ENCODE measurements at regions not wholly inside any gene's neighbourhood (a gene's known extent, or its start where the extent isn't known, plus 50 kb on each side); places are given as distances from the start of the nearest gene placed in this dataset.

GRCh38 chr13:79943346-79944023, 397.4 kb downstream of the SPRY2 start:
- Histone ChIP-seq H3K9me3 (ENCODE audit: control insufficient read depth, low read depth, low read length) (no peaks in the 10 kb centered on the region), H4K20me1 (ENCODE audit: control insufficient read depth, extremely low read depth, insufficient read depth, low read length) (no peaks in the 10 kb centered on the region), H3K4me3 (ENCODE audit: control insufficient read depth in 2 of 3, extremely low read depth in 1 of 3, insufficient read depth in 2 of 3, low read depth in 1 of 3, low read length in 3 of 3) (no peak overlapping the region), H3K4me2 (ENCODE audit: control insufficient read depth, extremely low read depth, insufficient read depth, low read depth, low read length) (no peak overlapping the region), H3K27me3 (ENCODE audit: control insufficient read depth, extremely low read depth, insufficient read depth, low read length) (no peaks in the 10 kb centered on the region), H3K9me1 (ENCODE audit: control insufficient read depth, extremely low read depth, insufficient read depth, low read length) (no peaks in the 10 kb centered on the region), H3K4me1 (ENCODE audit: control insufficient read depth, extremely low read depth, insufficient read depth, low read length) (no peaks in the 10 kb centered on the region), H2AFZ (ENCODE audit: control insufficient read depth, low read length) (no peak overlapping the region), H3K79me2 (ENCODE audit: control insufficient read depth, insufficient read depth, low read length) (no peaks in the 10 kb centered on the region), H3K9ac (ENCODE audit: control insufficient read depth, extremely low read depth, insufficient read depth, low read length) (no peak overlapping the region), H3K27ac (ENCODE audit: control insufficient read depth, insufficient read depth, low read length) (no peak overlapping the region), H3K36me3 (ENCODE audit: control insufficient read depth in 2 of 2, extremely low read depth in 1 of 2, insufficient read depth in 2 of 2, low read length in 2 of 2) (no peaks in the 10 kb centered on the region)
- FAIRE-seq (no peak), DNase-seq (ENCODE audit: low read depth, low spot score) (no peak)
- dilution Hi-C loops (cut with MboI; ENCODE audit: extremely low pct_ligation_motif_present, low sequenced_read_pairs): no loop called here
- TF ChIP-seq CTCF (optimal IDR thresholded peaks at IDR 0.05 in 1 of 3, IDR thresholded peaks at IDR 0.05 in 1 of 3, conservative IDR thresholded peaks at IDR 0.05 in 1 of 3; ENCODE audit: extremely low read depth in 1 of 3, insufficient read depth in 2 of 3, low read length in 3 of 3) (no peak), EZH2 (IDR thresholded peaks at IDR 0.05; ENCODE audit: low read length) (no peak)

- Histone ChIP-seq H3K4me3 (ENCODE audit: control insufficient read depth in 2 of 3, extremely low read depth in 1 of 3, insufficient read depth in 2 of 3, low read depth in 1 of 3, low read length in 3 of 3) (no peak overlapping the region), H3K27ac (ENCODE audit: control insufficient read depth, insufficient read depth, low read length) (no peak overlapping the region), H3K9me3 (ENCODE audit: control insufficient read depth, low read depth, low read length) (no peaks in the 10 kb centered on the region), H2AFZ (ENCODE audit: control insufficient read depth, low read length) (no peak overlapping the region), H3K4me1 (ENCODE audit: control insufficient read depth, extremely low read depth, insufficient read depth, low read length) (peaks cover 12% of the 10 kb centered on the region), H3K79me2 (ENCODE audit: control insufficient read depth, insufficient read depth, low read length) (no peaks in the 10 kb centered on the region), H4K20me1 (ENCODE audit: control insufficient read depth, extremely low read depth, insufficient read depth, low read length) (no peaks in the 10 kb centered on the region), H3K36me3 (ENCODE audit: control insufficient read depth in 2 of 2, extremely low read depth in 1 of 2, insufficient read depth in 2 of 2, low read length in 2 of 2) (no peaks in the 10 kb centered on the region), H3K27me3 (ENCODE audit: control insufficient read depth, extremely low read depth, insufficient read depth, low read length) (no peaks in the 10 kb centered on the region), H3K4me2 (ENCODE audit: control insufficient read depth, extremely low read depth, insufficient read depth, low read depth, low read length) (no peak overlapping the region), H3K9me1 (ENCODE audit: control insufficient read depth, extremely low read depth, insufficient read depth, low read length) (no peaks in the 10 kb centered on the region), H3K9ac (ENCODE audit: control insufficient read depth, extremely low read depth, insufficient read depth, low read length) (no peak overlapping the region)
- no peak for TF ChIP-seq EZH2 (IDR thresholded peaks at IDR 0.05; ENCODE audit: low read length)
- dilution Hi-C loops (cut with MboI; ENCODE audit: extremely low pct_ligation_motif_present, low sequenced_read_pairs): no loop called here
- no peak for FAIRE-seq
- no peak for DNase-seq (ENCODE audit: low read depth, low spot score)
Observed at GRCh38 chr13:79941752-79942151, 399.2 kb downstream of the SPRY2 start.

GRCh38 chr13:79939689-79940088, 401.2 kb downstream of the SPRY2 start:
- Histone ChIP-seq H3K9me3 (ENCODE audit: control insufficient read depth, low read depth, low read length) (no peaks in the 10 kb centered on the region), H3K4me3 (ENCODE audit: control insufficient read depth in 2 of 3, extremely low read depth in 1 of 3, insufficient read depth in 2 of 3, low read depth in 1 of 3, low read length in 3 of 3) (no peak overlapping the region), H4K20me1 (ENCODE audit: control insufficient read depth, extremely low read depth, insufficient read depth, low read length) (no peaks in the 10 kb centered on the region), H3K36me3 (ENCODE audit: control insufficient read depth in 2 of 2, extremely low read depth in 1 of 2, insufficient read depth in 2 of 2, low read length in 2 of 2) (no peaks in the 10 kb centered on the region), H3K27me3 (ENCODE audit: control insufficient read depth, extremely low read depth, insufficient read depth, low read length) (no peaks in the 10 kb centered on the region), H3K4me2 (ENCODE audit: control insufficient read depth, extremely low read depth, insufficient read depth, low read depth, low read length) (no peak overlapping the region), H3K4me1 (ENCODE audit: control insufficient read depth, extremely low read depth, insufficient read depth, low read length) (peaks cover 29% of the 10 kb centered on the region), H3K27ac (ENCODE audit: control insufficient read depth, insufficient read depth, low read length) (no peak overlapping the region), H2AFZ (ENCODE audit: control insufficient read depth, low read length) (no peak overlapping the region), H3K9ac (ENCODE audit: control insufficient read depth, extremely low read depth, insufficient read depth, low read length) (no peak overlapping the region), H3K79me2 (ENCODE audit: control insufficient read depth, insufficient read depth, low read length) (no peaks in the 10 kb centered on the region), H3K9me1 (ENCODE audit: control insufficient read depth, extremely low read depth, insufficient read depth, low read length) (no peaks in the 10 kb centered on the region)
- DNase-seq (ENCODE audit: low read depth, low spot score) (no peak), FAIRE-seq (no peak)
- dilution Hi-C loops (cut with MboI; ENCODE audit: extremely low pct_ligation_motif_present, low sequenced_read_pairs): no loop called here
- TF ChIP-seq EZH2 (IDR thresholded peaks at IDR 0.05; ENCODE audit: low read length): no peak
- TF ChIP-seq CTCF (optimal IDR thresholded peaks at IDR 0.05 in 1 of 3, IDR thresholded peaks at IDR 0.05 in 1 of 3, conservative IDR thresholded peaks at IDR 0.05 in 1 of 3; ENCODE audit: extremely low read depth in 1 of 3, insufficient read depth in 2 of 3, low read length in 3 of 3): no peak

All from keratinocyte (primary cell).